ENCODE measurements at regions not wholly inside any gene's neighbourhood (a gene's known extent, or its start where the extent isn't known, plus 50 kb on each side); places are given as distances from the start of the nearest gene placed in this dataset.

GRCh38 chr9:89958086-89958485 lies 353.3 kb downstream of the GADD45G start:
- DNase-seq = no peak
- Mint-ChIP-seq H3K4me3 (no peak overlapping the region), H3K4me1 (peaks cover 16% of the 10 kb centered on the region), H3K9me3 (no peaks in the 10 kb centered on the region), H3K27ac (no peak overlapping the region), H3K36me3 (ENCODE audit: low read depth) (no peaks in the 10 kb centered on the region), H3K27me3 (no peaks in the 10 kb centered on the region)
- intact Hi-C loops (cut with micrococcal nuclease) = no loop called here

- H3K27ac Mint-ChIP-seq = peak overlapping the region; percentile 75
- H3K4me3 Mint-ChIP-seq = peak overlapping the region; percentile 64
- H3K9me3 Mint-ChIP-seq = no peaks in the 10 kb centered on the region
- intact Hi-C loops (cut with micrococcal nuclease) = no loop called here
- peaks cover 3% of the 10 kb centered on the region for H3K27me3 Mint-ChIP-seq
- peak; percentile 73 for DNase-seq
- peaks cover 16% of the 10 kb centered on the region for H3K4me1 Mint-ChIP-seq
- H3K36me3 Mint-ChIP-seq (ENCODE audit: low read depth) = no peaks in the 10 kb centered on the region
Observed at GRCh38 chr9:89961616-89962341, 357.0 kb downstream of the GADD45G start.

- H3K27ac Mint-ChIP-seq = peak overlapping the region; percentile 29
- intact Hi-C loops (cut with micrococcal nuclease) = no loop called here
- H3K4me3 Mint-ChIP-seq = no peak overlapping the region
- H3K9me3 Mint-ChIP-seq = no peaks in the 10 kb centered on the region
- no peaks in the 10 kb centered on the region for H3K36me3 Mint-ChIP-seq (ENCODE audit: low read depth)
- peaks cover 3% of the 10 kb centered on the region for H3K27me3 Mint-ChIP-seq
- no peak for DNase-seq
- peaks cover 18% of the 10 kb centered on the region for H3K4me1 Mint-ChIP-seq
Observed at GRCh38 chr9:89963280-89963679, 358.5 kb downstream of the GADD45G start.

GRCh38 chr9:89967527-89967926 lies 362.7 kb downstream of the GADD45G start:
- peaks cover 29% of the 10 kb centered on the region for H3K4me1 Mint-ChIP-seq
- no peak overlapping the region for H3K27ac Mint-ChIP-seq
- H3K9me3 Mint-ChIP-seq = no peaks in the 10 kb centered on the region
- peaks cover 3% of the 10 kb centered on the region for H3K27me3 Mint-ChIP-seq
- DNase-seq = no peak
- H3K4me3 Mint-ChIP-seq = no peak overlapping the region
- intact Hi-C loops (cut with micrococcal nuclease) = loop anchor here (5.0 kb wide), 1 partner anchor 40 kb away; no protein-coding TSS in a partner anchor
- H3K36me3 Mint-ChIP-seq (ENCODE audit: low read depth) = no peaks in the 10 kb centered on the region

GRCh38 chr9:89969156-89969675 lies 364.4 kb downstream of the GADD45G start:
- Mint-ChIP-seq H3K9me3 (no peaks in the 10 kb centered on the region), H3K4me1 (peaks cover 37% of the 10 kb centered on the region), H3K27me3 (peaks cover 3% of the 10 kb centered on the region), H3K36me3 (ENCODE audit: low read depth) (no peaks in the 10 kb centered on the region), H3K4me3 (peak overlapping the region; percentile 18), H3K27ac (peak overlapping the region; percentile 63)
- no peak for DNase-seq
- intact Hi-C loops (cut with micrococcal nuclease) = loop anchor here (1.0 to 5.0 kb wide), 2 partner anchors 14 to 42 kb away; no protein-coding TSS in a partner anchor

GRCh38 chr9:89969881-89970639 lies 365.2 kb downstream of the GADD45G start:
- H3K27ac Mint-ChIP-seq = peak overlapping the region; percentile 60
- H3K27me3 Mint-ChIP-seq = peaks cover 3% of the 10 kb centered on the region
- no peak for DNase-seq
- intact Hi-C loops (cut with micrococcal nuclease) = loop anchor here (1.0 to 5.0 kb wide), 2 partner anchors 13 to 43 kb away; no protein-coding TSS in a partner anchor
- peak overlapping the region; percentile 18 for H3K4me3 Mint-ChIP-seq
- no peaks in the 10 kb centered on the region for H3K36me3 Mint-ChIP-seq (ENCODE audit: low read depth)
- peaks cover 38% of the 10 kb centered on the region for H3K4me1 Mint-ChIP-seq
- H3K9me3 Mint-ChIP-seq = no peaks in the 10 kb centered on the region

GRCh38 chr9:89970701-89971100 lies 365.9 kb downstream of the GADD45G start:
- no peak overlapping the region for H3K27ac Mint-ChIP-seq
- no peak for DNase-seq
- no peaks in the 10 kb centered on the region for H3K36me3 Mint-ChIP-seq (ENCODE audit: low read depth)
- H3K4me1 Mint-ChIP-seq = peaks cover 40% of the 10 kb centered on the region
- H3K4me3 Mint-ChIP-seq = no peak overlapping the region
- H3K9me3 Mint-ChIP-seq = no peaks in the 10 kb centered on the region
- intact Hi-C loops (cut with micrococcal nuclease) = no loop called here
- H3K27me3 Mint-ChIP-seq = peaks cover 3% of the 10 kb centered on the region

GRCh38 chr9:89972535-89972934 lies 367.7 kb downstream of the GADD45G start:
- H3K36me3 Mint-ChIP-seq (ENCODE audit: low read depth) = no peaks in the 10 kb centered on the region
- H3K27me3 Mint-ChIP-seq = no peaks in the 10 kb centered on the region
- DNase-seq = no peak
- H3K9me3 Mint-ChIP-seq = no peaks in the 10 kb centered on the region
- intact Hi-C loops (cut with micrococcal nuclease) = no loop called here
- H3K27ac Mint-ChIP-seq = no peak overlapping the region
- no peak overlapping the region for H3K4me3 Mint-ChIP-seq
- H3K4me1 Mint-ChIP-seq = peaks cover 40% of the 10 kb centered on the region

GRCh38 chr9:89974582-89974981 lies 369.8 kb downstream of the GADD45G start:
- Mint-ChIP-seq H3K27me3 (peaks cover 6% of the 10 kb centered on the region), H3K27ac (no peak overlapping the region), H3K4me3 (no peak overlapping the region), H3K36me3 (ENCODE audit: low read depth) (no peaks in the 10 kb centered on the region), H3K9me3 (no peaks in the 10 kb centered on the region), H3K4me1 (peaks cover 28% of the 10 kb centered on the region)
- DNase-seq = no peak
- intact Hi-C loops (cut with micrococcal nuclease) = no loop called here

- H3K9me3 Mint-ChIP-seq = no peaks in the 10 kb centered on the region
- no peak overlapping the region for H3K27ac Mint-ChIP-seq
- H3K36me3 Mint-ChIP-seq (ENCODE audit: low read depth) = no peaks in the 10 kb centered on the region
- H3K27me3 Mint-ChIP-seq = peaks cover 6% of the 10 kb centered on the region
- intact Hi-C loops (cut with micrococcal nuclease) = no loop called here
- peaks cover 25% of the 10 kb centered on the region for H3K4me1 Mint-ChIP-seq
- DNase-seq = no peak
- no peak overlapping the region for H3K4me3 Mint-ChIP-seq
Observed at GRCh38 chr9:89975024-89975423, 370.2 kb downstream of the GADD45G start.

- H3K4me3 Mint-ChIP-seq = no peak overlapping the region
- peaks cover 12% of the 10 kb centered on the region for H3K27me3 Mint-ChIP-seq
- DNase-seq = no peak
- intact Hi-C loops (cut with micrococcal nuclease) = no loop called here
- H3K36me3 Mint-ChIP-seq (ENCODE audit: low read depth) = no peaks in the 10 kb centered on the region
- H3K9me3 Mint-ChIP-seq = no peaks in the 10 kb centered on the region
- H3K4me1 Mint-ChIP-seq = peaks cover 22% of the 10 kb centered on the region
- H3K27ac Mint-ChIP-seq = no peak overlapping the region
Observed at GRCh38 chr9:89975630-89976029, 370.8 kb downstream of the GADD45G start.

GRCh38 chr9:89978185-89978584 lies 373.4 kb downstream of the GADD45G start:
- H3K9me3 Mint-ChIP-seq = peaks cover 4% of the 10 kb centered on the region
- no peak overlapping the region for H3K4me3 Mint-ChIP-seq
- H3K4me1 Mint-ChIP-seq = peaks cover 16% of the 10 kb centered on the region
- peaks cover 12% of the 10 kb centered on the region for H3K27me3 Mint-ChIP-seq
- intact Hi-C loops (cut with micrococcal nuclease) = no loop called here
- no peak for DNase-seq
- no peaks in the 10 kb centered on the region for H3K36me3 Mint-ChIP-seq (ENCODE audit: low read depth)
- H3K27ac Mint-ChIP-seq = no peak overlapping the region

- peaks cover 12% of the 10 kb centered on the region for H3K27me3 Mint-ChIP-seq
- intact Hi-C loops (cut with micrococcal nuclease) = loop anchor here (5.0 to 10.0 kb wide), 3 partner anchors 122 to 563 kb away; no protein-coding TSS in a partner anchor
- H3K9me3 Mint-ChIP-seq = peaks cover 4% of the 10 kb centered on the region
- no peak for DNase-seq
- H3K4me3 Mint-ChIP-seq = no peak overlapping the region
- peaks cover 32% of the 10 kb centered on the region for H3K4me1 Mint-ChIP-seq
- no peak overlapping the region for H3K27ac Mint-ChIP-seq
- H3K36me3 Mint-ChIP-seq (ENCODE audit: low read depth) = no peaks in the 10 kb centered on the region
Observed at GRCh38 chr9:89980600-89980999, 375.8 kb downstream of the GADD45G start.

GRCh38 chr9:89982016-89982415 lies 377.2 kb downstream of the GADD45G start:
- no peak for DNase-seq
- Mint-ChIP-seq H3K9me3 (peaks cover 4% of the 10 kb centered on the region), H3K27me3 (peaks cover 12% of the 10 kb centered on the region), H3K36me3 (ENCODE audit: low read depth) (no peaks in the 10 kb centered on the region), H3K27ac (peak overlapping the region; percentile 9), H3K4me1 (peaks cover 41% of the 10 kb centered on the region), H3K4me3 (no peak overlapping the region)
- intact Hi-C loops (cut with micrococcal nuclease) = loop anchor here (5.0 to 10.0 kb wide), 3 partner anchors 120 to 565 kb away; no protein-coding TSS in a partner anchor
